Body of pancreas (tissue), 4 donors: ENCODE measurements at regions not wholly inside any gene's neighbourhood (a gene's known extent, or its start where the extent isn't known, plus 50 kb on each side); places are given as distances from the start of the nearest gene placed in this dataset.

Source experiments
- POLR2A ChIP-seq, 3 donors: fragments of 450-650 bp; IDR thresholded peaks; one replicate each; pipeline ENCODE4 v1.6.1; 2016; ENCODE audit warnings: antibody characterized with exemption in 3 of 3, mild to moderate bottlenecking in 2 of 3
- TF ChIP-seq, protein P1 (sequence below), 7 experiments: fragments of 450-650 bp in 4 of 7; fragments of 200-600 bp in 3 of 7; sonication (generic) in 3 of 7; IDR thresholded peaks; one replicate each; pipeline ENCODE4 v1.5.1; 2016 to 2019; ENCODE audit warnings: antibody characterized with exemption in 7 of 7

- TF ChIP-seq POLR2A (IDR thresholded peaks at IDR 0.05), result no peak
- TF ChIP-seq, protein P1, sequence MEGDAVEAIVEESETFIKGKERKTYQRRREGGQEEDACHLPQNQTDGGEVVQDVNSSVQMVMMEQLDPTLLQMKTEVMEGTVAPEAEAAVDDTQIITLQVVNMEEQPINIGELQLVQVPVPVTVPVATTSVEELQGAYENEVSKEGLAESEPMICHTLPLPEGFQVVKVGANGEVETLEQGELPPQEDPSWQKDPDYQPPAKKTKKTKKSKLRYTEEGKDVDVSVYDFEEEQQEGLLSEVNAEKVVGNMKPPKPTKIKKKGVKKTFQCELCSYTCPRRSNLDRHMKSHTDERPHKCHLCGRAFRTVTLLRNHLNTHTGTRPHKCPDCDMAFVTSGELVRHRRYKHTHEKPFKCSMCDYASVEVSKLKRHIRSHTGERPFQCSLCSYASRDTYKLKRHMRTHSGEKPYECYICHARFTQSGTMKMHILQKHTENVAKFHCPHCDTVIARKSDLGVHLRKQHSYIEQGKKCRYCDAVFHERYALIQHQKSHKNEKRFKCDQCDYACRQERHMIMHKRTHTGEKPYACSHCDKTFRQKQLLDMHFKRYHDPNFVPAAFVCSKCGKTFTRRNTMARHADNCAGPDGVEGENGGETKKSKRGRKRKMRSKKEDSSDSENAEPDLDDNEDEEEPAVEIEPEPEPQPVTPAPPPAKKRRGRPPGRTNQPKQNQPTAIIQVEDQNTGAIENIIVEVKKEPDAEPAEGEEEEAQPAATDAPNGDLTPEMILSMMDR (IDR thresholded peaks at IDR 0.05), result no peak
Observed at GRCh38 chr3:34777386-34777785, 861.9 kb upstream of the ARPP21 start.
